Heart left ventricle (tissue), 13 donors: ENCODE measurements at regions not wholly inside any gene's neighbourhood (a gene's known extent, or its start where the extent isn't known, plus 50 kb on each side); places are given as distances from the start of the nearest gene placed in this dataset.

Experiments
- POLR2A ChIP-seq, 2 donors: fragments of 450-650 bp; IDR thresholded peaks; one replicate each; pipeline ENCODE4 v1.6.1; 2017; ENCODE audit warnings: antibody characterized with exemption in 2 of 2, mild to moderate bottlenecking in 2 of 2, moderate library complexity in 2 of 2
- TF ChIP-seq, protein P1 (sequence below), 12 donors: fragments of 200-600 bp; sonication (generic) in 4 of 12; IDR thresholded peaks; one replicate each; pipeline versions ENCODE4 v1.5.0 to v1.8.0; 2018 to 2022; ENCODE audit warnings: antibody characterized with exemption in 12 of 12, mild to moderate bottlenecking in 5 of 12
- donor health status: ischemic (EF 13 %, LVEDD 7.1; RV severe dilation, severe dysfunction).
- donor health status: DM: no; HTN: yes; CAD: no.
- donor health status: DM: no; HTN: no; CAD: no.
- donor health status: ischemic (EF 25% LVEDD 6.9; RV normal size, moderate dysfunction).
- donor health status: ischemic (EF 25% LVEDD 5.7; RV mildly dilated, moderate dysfunction).
- donor health status: ischemic (EF 35%, LVEDD 5.7; RV mildly dilated, moderate dysfunction).
- donor health status: nonischemic (EF 11% LVEDD 7.7; RV severe dilation, severe dysfunction).
- donor health status: DM: yes; HTN: yes; CAD: no.
- donor health status: PGD.
- donor health status: ischemic (EF 29% LVEDD 5.4; RV normal size, mild dysfunction).
- donor health status: nonischemic (EF 23%, LVEDD 6.1; RV moderate dilation, normal function).

DNA sequence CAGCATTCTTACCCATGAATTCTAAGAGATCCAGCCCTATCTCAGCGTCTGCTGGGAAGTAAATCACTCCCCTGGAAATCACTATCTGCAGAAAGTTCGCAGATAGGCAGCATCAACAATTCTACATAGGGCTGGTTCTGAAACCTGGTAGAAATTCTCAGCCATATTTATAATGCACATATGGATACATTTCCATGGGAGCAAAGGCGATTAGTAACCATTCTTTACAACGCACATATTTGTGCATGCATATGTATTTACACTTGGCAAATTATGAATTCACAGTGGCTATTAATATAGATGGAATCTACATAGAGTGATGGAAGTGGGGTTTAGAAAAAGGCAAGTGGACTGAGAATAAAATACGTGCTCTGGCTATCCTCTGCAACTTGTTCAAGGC is 128.0 kb upstream of the FOXB1 start:
- TF ChIP-seq, protein P1, sequence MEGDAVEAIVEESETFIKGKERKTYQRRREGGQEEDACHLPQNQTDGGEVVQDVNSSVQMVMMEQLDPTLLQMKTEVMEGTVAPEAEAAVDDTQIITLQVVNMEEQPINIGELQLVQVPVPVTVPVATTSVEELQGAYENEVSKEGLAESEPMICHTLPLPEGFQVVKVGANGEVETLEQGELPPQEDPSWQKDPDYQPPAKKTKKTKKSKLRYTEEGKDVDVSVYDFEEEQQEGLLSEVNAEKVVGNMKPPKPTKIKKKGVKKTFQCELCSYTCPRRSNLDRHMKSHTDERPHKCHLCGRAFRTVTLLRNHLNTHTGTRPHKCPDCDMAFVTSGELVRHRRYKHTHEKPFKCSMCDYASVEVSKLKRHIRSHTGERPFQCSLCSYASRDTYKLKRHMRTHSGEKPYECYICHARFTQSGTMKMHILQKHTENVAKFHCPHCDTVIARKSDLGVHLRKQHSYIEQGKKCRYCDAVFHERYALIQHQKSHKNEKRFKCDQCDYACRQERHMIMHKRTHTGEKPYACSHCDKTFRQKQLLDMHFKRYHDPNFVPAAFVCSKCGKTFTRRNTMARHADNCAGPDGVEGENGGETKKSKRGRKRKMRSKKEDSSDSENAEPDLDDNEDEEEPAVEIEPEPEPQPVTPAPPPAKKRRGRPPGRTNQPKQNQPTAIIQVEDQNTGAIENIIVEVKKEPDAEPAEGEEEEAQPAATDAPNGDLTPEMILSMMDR (IDR thresholded peaks at IDR 0.05) = no peak
- TF ChIP-seq POLR2A (IDR thresholded peaks at IDR 0.05) = no peak
